Mesothelial cell of epicardium (in vitro differentiated cells): ENCODE measurements at regions not wholly inside any gene's neighbourhood (a gene's known extent, or its start where the extent isn't known, plus 50 kb on each side); places are given as distances from the start of the nearest gene placed in this dataset.

Experiments used
- DNase-seq, 2 experiments: peaks; one replicate each; pipeline ENCODE4 v3.0.0; 2021; ENCODE audit warnings: low spot score in 2 of 2; ENCODE audit not compliant: unreplicated experiment in 2 of 2
- H3K27ac Mint-ChIP-seq: 2 replicates; pipeline ENCODE4 v1.8.0; 2021; ENCODE audit warnings: mixed read lengths
- H3K27me3 Mint-ChIP-seq: 2 replicates; pipeline ENCODE4 v1.8.0; 2021; ENCODE audit warnings: low read depth, mixed read lengths
- H3K36me3 Mint-ChIP-seq: 2 replicates; pipeline ENCODE4 v1.8.0; 2021; ENCODE audit warnings: mixed read lengths
- H3K4me1 Mint-ChIP-seq: 2 replicates; pipeline ENCODE4 v1.8.0; 2021; ENCODE audit warnings: mixed read lengths
- H3K4me3 Mint-ChIP-seq: 2 replicates; pipeline ENCODE4 v1.8.0; 2021; ENCODE audit warnings: mild to moderate bottlenecking, moderate library complexity, mixed read lengths
- H3K9me3 Mint-ChIP-seq: 2 replicates; pipeline ENCODE4 v1.8.0; 2021; ENCODE audit warnings: mixed read lengths
- TF ChIP-seq, protein P1 (sequence below): fragments of 200-600 bp; sonication (generic); IDR thresholded peaks from one replicate; pipeline ENCODE4 v1.5.0; 2021; ENCODE audit warnings: antibody characterized with exemption; ENCODE audit not compliant: unreplicated experiment

DNA sequence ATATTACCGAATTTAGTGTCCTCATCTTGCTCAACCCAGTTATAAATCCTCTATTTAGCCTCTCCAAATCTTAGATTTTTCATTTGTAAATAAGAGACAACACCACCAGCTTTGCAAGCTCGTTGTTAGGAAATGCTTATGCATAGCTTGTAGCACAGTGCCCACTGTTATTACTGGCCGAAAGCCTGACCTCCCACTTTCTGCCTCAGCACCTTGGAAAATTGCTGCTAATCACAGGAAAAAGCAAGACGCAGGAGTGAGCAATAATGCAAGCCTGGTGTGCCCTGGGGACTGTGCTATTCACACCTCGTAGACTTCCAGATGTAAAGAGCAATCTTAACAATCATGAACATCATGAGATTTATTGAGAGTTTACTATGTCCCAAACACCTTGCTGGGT lies 124.2 kb upstream of the ARL4C start:
- Mint-ChIP-seq H3K27me3 (peaks cover 2% of the 10 kb centered on the region), H3K9me3 (no peaks in the 10 kb centered on the region), H3K4me3 (no peak overlapping the region), H3K36me3 (no peaks in the 10 kb centered on the region), H3K4me1 (peaks cover 7% of the 10 kb centered on the region), H3K27ac (no peak overlapping the region)
- TF ChIP-seq, protein P1, sequence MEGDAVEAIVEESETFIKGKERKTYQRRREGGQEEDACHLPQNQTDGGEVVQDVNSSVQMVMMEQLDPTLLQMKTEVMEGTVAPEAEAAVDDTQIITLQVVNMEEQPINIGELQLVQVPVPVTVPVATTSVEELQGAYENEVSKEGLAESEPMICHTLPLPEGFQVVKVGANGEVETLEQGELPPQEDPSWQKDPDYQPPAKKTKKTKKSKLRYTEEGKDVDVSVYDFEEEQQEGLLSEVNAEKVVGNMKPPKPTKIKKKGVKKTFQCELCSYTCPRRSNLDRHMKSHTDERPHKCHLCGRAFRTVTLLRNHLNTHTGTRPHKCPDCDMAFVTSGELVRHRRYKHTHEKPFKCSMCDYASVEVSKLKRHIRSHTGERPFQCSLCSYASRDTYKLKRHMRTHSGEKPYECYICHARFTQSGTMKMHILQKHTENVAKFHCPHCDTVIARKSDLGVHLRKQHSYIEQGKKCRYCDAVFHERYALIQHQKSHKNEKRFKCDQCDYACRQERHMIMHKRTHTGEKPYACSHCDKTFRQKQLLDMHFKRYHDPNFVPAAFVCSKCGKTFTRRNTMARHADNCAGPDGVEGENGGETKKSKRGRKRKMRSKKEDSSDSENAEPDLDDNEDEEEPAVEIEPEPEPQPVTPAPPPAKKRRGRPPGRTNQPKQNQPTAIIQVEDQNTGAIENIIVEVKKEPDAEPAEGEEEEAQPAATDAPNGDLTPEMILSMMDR, result no peak
- no peak for DNase-seq

DNA sequence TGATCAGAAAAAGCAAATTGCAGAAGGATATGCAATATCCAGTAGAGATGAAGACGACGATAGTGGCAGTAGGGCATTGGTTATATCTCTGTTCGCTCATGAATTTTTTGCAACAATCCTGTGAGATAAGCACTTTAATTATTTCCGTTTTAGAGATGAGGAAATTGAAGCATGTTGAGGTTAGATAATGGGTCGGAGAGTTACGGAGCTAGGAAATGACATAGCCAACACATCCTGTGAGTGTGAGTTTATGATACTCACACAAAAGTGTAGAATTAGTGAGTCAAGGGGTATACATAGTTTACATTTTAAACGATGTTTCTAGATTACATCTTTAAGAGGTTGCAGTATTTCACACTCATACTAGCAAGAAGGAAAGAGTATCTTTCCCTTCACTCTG lies 123.1 kb upstream of the ARL4C start:
- no peak overlapping the region for H3K27ac Mint-ChIP-seq
- TF ChIP-seq, protein P1, result no peak
- peaks cover 7% of the 10 kb centered on the region for H3K4me1 Mint-ChIP-seq
- H3K27me3 Mint-ChIP-seq, result no peaks in the 10 kb centered on the region
- no peak for DNase-seq
- H3K9me3 Mint-ChIP-seq, result peaks cover 4% of the 10 kb centered on the region
- no peaks in the 10 kb centered on the region for H3K36me3 Mint-ChIP-seq
- no peak overlapping the region for H3K4me3 Mint-ChIP-seq

DNA sequence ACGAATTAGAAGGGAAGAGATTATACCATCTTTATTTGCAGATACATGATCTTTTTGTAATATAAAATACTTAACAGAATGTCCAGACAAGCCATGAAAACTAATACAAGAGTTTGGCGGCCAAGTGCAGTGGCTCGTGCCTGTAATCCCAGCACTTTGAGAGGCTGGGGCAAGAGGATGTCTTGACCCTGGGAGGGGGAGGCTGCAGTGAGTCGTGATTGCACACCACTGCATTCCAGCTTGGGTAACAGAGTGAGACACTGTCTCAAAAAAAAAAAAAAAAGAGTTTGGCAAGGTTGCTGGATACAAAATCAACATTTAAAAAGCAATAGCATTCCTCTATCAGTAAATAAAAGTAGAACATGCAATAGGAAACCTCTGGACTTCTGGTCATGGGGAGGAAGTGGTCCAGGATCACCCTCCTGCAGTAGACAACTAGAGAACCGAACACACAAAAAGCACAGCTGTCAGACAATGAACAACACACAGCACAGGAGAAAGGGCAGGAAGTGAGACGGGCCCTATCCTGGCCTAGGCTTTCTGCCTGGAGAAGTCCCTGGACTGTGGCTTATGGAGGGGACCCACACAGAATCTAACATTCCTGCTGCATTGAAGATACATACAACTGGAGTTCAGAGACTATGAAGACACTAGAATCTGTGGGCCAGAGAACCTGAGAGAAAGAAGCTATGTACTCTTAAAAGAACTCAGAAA lies 118.9 kb upstream of the ARL4C start:
- TF ChIP-seq, protein P1, result no peak
- Mint-ChIP-seq H3K4me3 (no peak overlapping the region), H3K27ac (no peak overlapping the region), H3K27me3 (no peaks in the 10 kb centered on the region), H3K36me3 (no peaks in the 10 kb centered on the region), H3K4me1 (no peaks in the 10 kb centered on the region), H3K9me3 (peaks cover 22% of the 10 kb centered on the region)
- no peak for DNase-seq

DNA sequence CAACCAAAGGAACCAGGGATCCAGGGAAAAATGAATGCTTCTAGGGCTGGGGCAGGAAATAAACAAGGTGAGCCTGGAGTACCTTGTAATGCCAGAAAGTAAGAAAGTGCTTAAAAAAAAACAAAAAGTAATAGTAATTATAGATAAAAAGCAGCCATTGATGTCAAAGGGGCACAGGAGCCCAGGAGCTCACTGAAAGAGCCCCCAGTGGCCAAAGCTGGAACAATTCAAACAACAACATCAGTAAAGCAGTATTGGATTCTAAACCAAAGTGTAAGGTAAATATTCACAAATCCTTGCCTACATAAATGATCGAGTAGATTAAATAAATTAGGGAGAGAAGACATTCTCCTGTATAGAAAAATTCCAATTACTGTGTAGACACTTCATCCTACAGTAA lies 114.3 kb upstream of the ARL4C start:
- no peak overlapping the region for H3K4me3 Mint-ChIP-seq
- DNase-seq, result no peak
- no peaks in the 10 kb centered on the region for H3K27me3 Mint-ChIP-seq
- peaks cover 24% of the 10 kb centered on the region for H3K9me3 Mint-ChIP-seq
- no peak overlapping the region for H3K27ac Mint-ChIP-seq
- no peaks in the 10 kb centered on the region for H3K4me1 Mint-ChIP-seq
- no peaks in the 10 kb centered on the region for H3K36me3 Mint-ChIP-seq
- TF ChIP-seq, protein P1, result no peak

DNA sequence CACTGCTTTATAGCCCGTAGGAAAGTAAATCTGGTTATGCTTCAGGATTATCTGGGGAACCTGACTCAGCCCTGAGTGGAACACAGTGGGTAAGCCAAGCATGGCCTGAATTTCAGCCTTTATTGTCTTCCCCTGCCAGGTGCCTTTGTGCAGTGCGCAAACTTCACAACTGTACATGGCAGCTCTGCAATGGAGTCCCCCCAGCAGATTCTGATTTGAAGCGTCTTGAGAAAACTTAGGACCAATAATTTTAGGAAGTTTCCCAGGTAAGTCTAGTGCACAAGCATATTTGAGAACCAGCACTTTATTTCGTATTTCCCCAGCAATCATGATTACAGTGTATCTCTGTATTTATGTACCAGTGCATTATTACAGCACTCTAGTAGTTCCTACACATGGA lies 112.1 kb upstream of the ARL4C start:
- no peak for DNase-seq
- TF ChIP-seq, protein P1, result no peak
- Mint-ChIP-seq H3K27ac (no peak overlapping the region), H3K36me3 (no peaks in the 10 kb centered on the region), H3K4me1 (no peaks in the 10 kb centered on the region), H3K4me3 (no peak overlapping the region), H3K27me3 (peaks cover 11% of the 10 kb centered on the region), H3K9me3 (peaks cover 19% of the 10 kb centered on the region)
